SK-N-MC (cell line): ENCODE measurements at regions not wholly inside any gene's neighbourhood (a gene's known extent, or its start where the extent isn't known, plus 50 kb on each side); places are given as distances from the start of the nearest gene placed in this dataset.

Source experiments
- DNase-seq: peaks from one replicate; pipeline ENCODE4 v3.0.0-alpha.2; 2011; ENCODE audit warnings: low read depth, low spot score
- H3K27ac ChIP-seq: fragments of 200-600 bp; sonication (generic); 2 replicates; pipeline ENCODE4 v1.5.1; 2016; ENCODE audit warnings: mixed run types
- H3K36me3 ChIP-seq: fragments of 200-600 bp; sonication (generic); 2 replicates; pipeline ENCODE4 v1.6.1; 2017; ENCODE audit warnings: antibody characterized with exemption, low read length, mixed read lengths; ENCODE audit not compliant: insufficient read depth
- H3K4me3 ChIP-seq: fragments of 200-600 bp; sonication (generic); 2 replicates; pipeline ENCODE4 v1.5.1; 2016
- H3K9ac ChIP-seq: fragments of 200-600 bp; sonication (generic); 2 replicates; pipeline ENCODE4 v1.8.0; 2017; ENCODE audit warnings: mixed run types, mixed read lengths; ENCODE audit not compliant: insufficient read length
- H3K9me3 ChIP-seq: fragments of 200-600 bp; sonication (generic); 2 replicates; pipeline ENCODE4 v1.6.1; 2017; ENCODE audit warnings: low read depth, mild to moderate bottlenecking, antibody characterized with exemption, low read length, moderate library complexity, mixed read lengths
- EZH2 ChIP-seq: fragments of 200-600 bp; sonication (generic); IDR thresholded peaks from one replicate; pipeline ENCODE4 v1.6.1; 2017; ENCODE audit warnings: antibody characterized with exemption
- FOXP2 ChIP-seq: optimal IDR thresholded peaks from 2 replicates; pipeline ENCODE3; 2011; ENCODE audit warnings: mild to moderate bottlenecking, moderate library complexity; ENCODE audit not compliant: insufficient read depth; ENCODE audit errors: extremely low read length, control extremely low read depth
- POLR2AphosphoS5 ChIP-seq: IDR thresholded peaks from 2 replicates; pipeline ENCODE4 v1.6.1; 2012; ENCODE audit warnings: mild to moderate bottlenecking, low read depth, low read length, borderline replicate concordance

GRCh38 chr12:30191696-30192455, 408.1 kb upstream of the TMTC1 start:
- no peak for DNase-seq
- Histone ChIP-seq H3K27ac (no peak overlapping the region), H3K9ac (no peak overlapping the region), H3K9me3 (no peaks in the 10 kb centered on the region), H3K4me3 (no peak overlapping the region), H3K36me3 (no peaks in the 10 kb centered on the region)
- TF ChIP-seq EZH2, result no peak
- no peak for TF ChIP-seq FOXP2
- no peak for TF ChIP-seq POLR2AphosphoS5

- Histone ChIP-seq H3K9me3 (no peaks in the 10 kb centered on the region), H3K27ac (no peak overlapping the region), H3K4me3 (no peak overlapping the region), H3K9ac (no peak overlapping the region), H3K36me3 (no peaks in the 10 kb centered on the region)
- no peak for DNase-seq
- TF ChIP-seq POLR2AphosphoS5 (no peak), EZH2 (no peak)
Measured at GRCh38 chr12:30188602-30189326, 405.0 kb upstream of the TMTC1 start.

- Histone ChIP-seq H3K27ac (no peak overlapping the region), H3K36me3 (no peaks in the 10 kb centered on the region), H3K9ac (no peak overlapping the region), H3K9me3 (no peaks in the 10 kb centered on the region), H3K4me3 (no peak overlapping the region)
- TF ChIP-seq FOXP2, result no peak
- no peak for TF ChIP-seq EZH2
- TF ChIP-seq POLR2AphosphoS5, result no peak
- no peak for DNase-seq
Measured at GRCh38 chr12:30187426-30187825, 403.7 kb upstream of the TMTC1 start.

- Histone ChIP-seq H3K9me3 (no peaks in the 10 kb centered on the region), H3K36me3 (no peaks in the 10 kb centered on the region), H3K9ac (no peak overlapping the region), H3K27ac (no peak overlapping the region), H3K4me3 (no peak overlapping the region)
- no peak for DNase-seq
- no peak for TF ChIP-seq EZH2
- no peak for TF ChIP-seq FOXP2
- TF ChIP-seq POLR2AphosphoS5, result no peak
Measured at GRCh38 chr12:30181334-30181733, 397.6 kb upstream of the TMTC1 start.

GRCh38 chr12:30180602-30181001, 396.9 kb upstream of the TMTC1 start:
- Histone ChIP-seq H3K27ac (no peak overlapping the region), H3K9me3 (no peaks in the 10 kb centered on the region), H3K9ac (no peak overlapping the region), H3K4me3 (no peak overlapping the region), H3K36me3 (no peaks in the 10 kb centered on the region)
- no peak for TF ChIP-seq EZH2
- no peak for TF ChIP-seq POLR2AphosphoS5
- TF ChIP-seq FOXP2, result no peak
- no peak for DNase-seq

GRCh38 chr12:30178916-30179315, 395.2 kb upstream of the TMTC1 start:
- Histone ChIP-seq H3K9me3 (no peaks in the 10 kb centered on the region), H3K36me3 (no peaks in the 10 kb centered on the region), H3K9ac (no peak overlapping the region), H3K4me3 (no peak overlapping the region), H3K27ac (no peak overlapping the region)
- TF ChIP-seq POLR2AphosphoS5 (no peak), EZH2 (no peak), FOXP2 (no peak)
- no peak for DNase-seq

GRCh38 chr12:30169839-30170591, 386.3 kb upstream of the TMTC1 start:
- no peak for TF ChIP-seq FOXP2
- no peak for TF ChIP-seq POLR2AphosphoS5
- TF ChIP-seq EZH2, result no peak
- H3K36me3 ChIP-seq, result no peaks in the 10 kb centered on the region
- no peak overlapping the region for H3K9ac ChIP-seq
- no peak overlapping the region for H3K4me3 ChIP-seq
- no peaks in the 10 kb centered on the region for H3K9me3 ChIP-seq
- DNase-seq, result no peak
- no peak overlapping the region for H3K27ac ChIP-seq
